Fibroblast of skin of right quadriceps (primary cell): ENCODE measurements at regions not wholly inside any gene's neighbourhood (a gene's known extent, or its start where the extent isn't known, plus 50 kb on each side); places are given as distances from the start of the nearest gene placed in this dataset.
"Not testable (repeated sequence)": the region's sequence is repeated elsewhere in the genome, so short reads cannot be mapped to it uniquely, and the experiment has no call there.

Source experiments
- DNase-seq: peaks from one replicate; pipeline ENCODE4 v3.0.0-alpha.2; 2013

- no peak for DNase-seq
Measured at GRCh38 chr2:184268900-184269477, 329.3 kb upstream of the ZNF804A start.

- DNase-seq: peak; percentile 1
Measured at GRCh38 chr2:184270660-184271059, 327.7 kb upstream of the ZNF804A start.

- DNase-seq: no peak
Measured at GRCh38 chr2:184272056-184272455, 326.3 kb upstream of the ZNF804A start.

- DNase-seq: no peak
Measured at GRCh38 chr2:184294831-184295230, 303.5 kb upstream of the ZNF804A start.

GRCh38 chr2:184297085-184297484 is 301.2 kb upstream of the ZNF804A start:
- no peak for DNase-seq

- DNase-seq: peak; percentile 5
Measured at GRCh38 chr2:184302506-184302905, 295.8 kb upstream of the ZNF804A start.

GRCh38 chr2:184304006-184304405 is 294.3 kb upstream of the ZNF804A start:
- peak; percentile 60 for DNase-seq

- no peak for DNase-seq
Measured at GRCh38 chr2:184305105-184305504, 293.2 kb upstream of the ZNF804A start.

- DNase-seq: no peak
Measured at GRCh38 chr2:184308706-184309105, 289.6 kb upstream of the ZNF804A start.

GRCh38 chr2:184312970-184313369 is 285.4 kb upstream of the ZNF804A start:
- DNase-seq: no peak

- no peak for DNase-seq
Measured at GRCh38 chr2:184314829-184315228, 283.5 kb upstream of the ZNF804A start.

GRCh38 chr2:184316921-184317320 is 281.4 kb upstream of the ZNF804A start:
- DNase-seq: no peak

- no peak for DNase-seq
Measured at GRCh38 chr2:184322615-184323014, 275.7 kb upstream of the ZNF804A start.

GRCh38 chr2:184326066-184326465 is 272.3 kb upstream of the ZNF804A start:
- no peak for DNase-seq

- DNase-seq: not testable (repeated sequence)
Measured at GRCh38 chr2:184327805-184328204, 270.5 kb upstream of the ZNF804A start.

- DNase-seq: not testable (repeated sequence)
Measured at GRCh38 chr2:184330561-184330960, 267.8 kb upstream of the ZNF804A start.

GRCh38 chr2:184336688-184337087 is 261.6 kb upstream of the ZNF804A start:
- peak; percentile 67 for DNase-seq

GRCh38 chr2:184338771-184339170 is 259.6 kb upstream of the ZNF804A start:
- DNase-seq: no peak

- peak; percentile 77 for DNase-seq
Measured at GRCh38 chr2:184339966-184340365, 258.4 kb upstream of the ZNF804A start.

- no peak for DNase-seq
Measured at GRCh38 chr2:184346338-184346862, 251.9 kb upstream of the ZNF804A start.

GRCh38 chr2:184351126-184351525 is 247.2 kb upstream of the ZNF804A start:
- DNase-seq: no peak

GRCh38 chr2:184357033-184357432 is 241.3 kb upstream of the ZNF804A start:
- DNase-seq: no peak

GRCh38 chr2:184359379-184359778 is 238.9 kb upstream of the ZNF804A start:
- DNase-seq: no peak

- no peak for DNase-seq
Measured at GRCh38 chr2:184363213-184363612, 235.1 kb upstream of the ZNF804A start.

- DNase-seq: no peak
Measured at GRCh38 chr2:184367211-184367610, 231.1 kb upstream of the ZNF804A start.
